ENCODE measurements at regions not wholly inside any gene's neighbourhood (a gene's known extent, or its start where the extent isn't known, plus 50 kb on each side); places are given as distances from the start of the nearest gene placed in this dataset.

- TF ChIP-seq CTCF (IDR thresholded peaks at IDR 0.05) (no peak), RAD21 (IDR thresholded peaks at IDR 0.05; ENCODE audit: low read length) (no peak), TAF1 (IDR thresholded peaks at IDR 0.05; ENCODE audit: borderline replicate concordance, low read depth, low read length) (no peak), MXI1 (IDR thresholded peaks at IDR 0.05; ENCODE audit: low read depth, low read length) (no peak; the same call in 1 of the 2 replicates), RFX5 (IDR thresholded peaks at IDR 0.05; ENCODE audit: low read length) (no peak), RCOR1 (IDR thresholded peaks at IDR 0.05; ENCODE audit: low read length) (peak; percentile 96), REST (IDR thresholded peaks at IDR 0.05; ENCODE audit: low read depth, low read length) (no peak), SMC3 (IDR thresholded peaks at IDR 0.05; ENCODE audit: low read depth, low read length) (no peak)
Observed at GRCh38 chr10:14403881-14404623, 73.3 kb upstream of the FRMD4A start.

Measured in SK-N-SH (cell line).